ENCODE measurements at regions not wholly inside any gene's neighbourhood (a gene's known extent, or its start where the extent isn't known, plus 50 kb on each side); places are given as distances from the start of the nearest gene placed in this dataset.

- TF ChIP-seq, protein P1, sequence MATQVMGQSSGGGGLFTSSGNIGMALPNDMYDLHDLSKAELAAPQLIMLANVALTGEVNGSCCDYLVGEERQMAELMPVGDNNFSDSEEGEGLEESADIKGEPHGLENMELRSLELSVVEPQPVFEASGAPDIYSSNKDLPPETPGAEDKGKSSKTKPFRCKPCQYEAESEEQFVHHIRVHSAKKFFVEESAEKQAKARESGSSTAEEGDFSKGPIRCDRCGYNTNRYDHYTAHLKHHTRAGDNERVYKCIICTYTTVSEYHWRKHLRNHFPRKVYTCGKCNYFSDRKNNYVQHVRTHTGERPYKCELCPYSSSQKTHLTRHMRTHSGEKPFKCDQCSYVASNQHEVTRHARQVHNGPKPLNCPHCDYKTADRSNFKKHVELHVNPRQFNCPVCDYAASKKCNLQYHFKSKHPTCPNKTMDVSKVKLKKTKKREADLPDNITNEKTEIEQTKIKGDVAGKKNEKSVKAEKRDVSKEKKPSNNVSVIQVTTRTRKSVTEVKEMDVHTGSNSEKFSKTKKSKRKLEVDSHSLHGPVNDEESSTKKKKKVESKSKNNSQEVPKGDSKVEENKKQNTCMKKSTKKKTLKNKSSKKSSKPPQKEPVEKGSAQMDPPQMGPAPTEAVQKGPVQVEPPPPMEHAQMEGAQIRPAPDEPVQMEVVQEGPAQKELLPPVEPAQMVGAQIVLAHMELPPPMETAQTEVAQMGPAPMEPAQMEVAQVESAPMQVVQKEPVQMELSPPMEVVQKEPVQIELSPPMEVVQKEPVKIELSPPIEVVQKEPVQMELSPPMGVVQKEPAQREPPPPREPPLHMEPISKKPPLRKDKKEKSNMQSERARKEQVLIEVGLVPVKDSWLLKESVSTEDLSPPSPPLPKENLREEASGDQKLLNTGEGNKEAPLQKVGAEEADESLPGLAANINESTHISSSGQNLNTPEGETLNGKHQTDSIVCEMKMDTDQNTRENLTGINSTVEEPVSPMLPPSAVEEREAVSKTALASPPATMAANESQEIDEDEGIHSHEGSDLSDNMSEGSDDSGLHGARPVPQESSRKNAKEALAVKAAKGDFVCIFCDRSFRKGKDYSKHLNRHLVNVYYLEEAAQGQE (IDR thresholded peaks at IDR 0.05; ENCODE audit: insufficient read depth in 1 of 2, low read depth in 2 of 2, low read length in 2 of 2), result no peak
- no peak for TF ChIP-seq FOXP2 (optimal IDR thresholded peaks at IDR 0.05; ENCODE audit: borderline replicate concordance, extremely low read depth, extremely low read length, insufficient read depth)
- TF ChIP-seq TAF1 (IDR thresholded peaks at IDR 0.05; ENCODE audit: borderline replicate concordance, insufficient read depth, low read length), result no peak
- TF ChIP-seq POLR2AphosphoS5 (IDR thresholded peaks at IDR 0.05; ENCODE audit: low read depth, low read length), result no peak
These were observed 1025.8 kb upstream of the LCORL start for GRCh38 chr4:19047279-19047880.

Measured in PFSK-1 (cell line).